NCI-H345 (cell line): ENCODE measurements at regions not wholly inside any gene's neighbourhood (a gene's known extent, or its start where the extent isn't known, plus 50 kb on each side); places are given as distances from the start of the nearest gene placed in this dataset.
A peak's percentile ranks its signal among the peaks of the same experiment; 100 is the strongest.
"Not testable (repeated sequence)": the region's sequence is repeated elsewhere in the genome, so short reads cannot be mapped to it uniquely, and the experiment has no call there.

Source experiments
- DNase-seq: peaks from one replicate; lab custom pipeline; 2025; lab: John Stamatoyannopoulos, UW

DNA sequence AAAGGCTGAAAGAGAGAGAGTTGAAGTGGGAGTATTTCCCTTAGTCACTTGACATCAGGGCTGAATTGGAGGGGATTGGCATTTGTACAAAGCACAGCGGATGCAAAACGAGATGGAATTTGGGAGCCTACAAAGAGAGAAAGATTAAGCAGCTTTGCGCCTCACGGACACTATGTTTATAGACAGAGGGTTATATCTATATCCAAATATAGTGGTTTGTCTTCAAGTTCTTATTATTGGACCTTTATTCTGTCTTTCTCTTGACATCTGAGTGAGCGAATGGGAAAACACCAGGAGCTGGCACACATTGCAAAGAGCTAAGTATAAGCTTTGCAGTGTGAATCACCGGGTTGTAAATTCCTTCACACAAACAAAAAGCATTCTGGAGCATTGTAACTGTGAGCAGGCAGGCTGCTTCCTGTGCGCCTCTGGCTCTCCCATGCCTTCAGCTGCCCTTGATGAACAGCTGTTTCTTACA lies 500.2 kb downstream of the STIM2 start:
- DNase-seq: no peak

DNA sequence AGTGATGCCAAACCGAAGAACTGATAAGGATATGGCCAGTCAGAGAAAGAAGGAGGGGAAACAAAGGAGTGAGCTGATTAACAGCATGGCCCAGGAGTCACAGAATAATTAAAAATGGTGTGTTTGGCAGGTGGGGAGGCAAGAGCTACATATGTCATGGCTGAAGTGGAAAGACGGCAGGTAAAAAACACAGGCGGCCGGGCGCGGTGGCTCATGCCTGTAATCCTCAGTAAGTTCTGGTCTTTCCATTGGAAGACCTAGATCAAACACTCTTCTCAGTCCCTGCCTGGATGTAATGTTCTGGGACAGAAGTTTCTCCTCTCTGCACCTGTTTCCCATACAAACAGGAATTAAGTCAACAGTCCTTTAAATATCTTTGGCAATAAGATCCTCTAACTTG lies 503.9 kb downstream of the STIM2 start:
- no peak for DNase-seq

DNA sequence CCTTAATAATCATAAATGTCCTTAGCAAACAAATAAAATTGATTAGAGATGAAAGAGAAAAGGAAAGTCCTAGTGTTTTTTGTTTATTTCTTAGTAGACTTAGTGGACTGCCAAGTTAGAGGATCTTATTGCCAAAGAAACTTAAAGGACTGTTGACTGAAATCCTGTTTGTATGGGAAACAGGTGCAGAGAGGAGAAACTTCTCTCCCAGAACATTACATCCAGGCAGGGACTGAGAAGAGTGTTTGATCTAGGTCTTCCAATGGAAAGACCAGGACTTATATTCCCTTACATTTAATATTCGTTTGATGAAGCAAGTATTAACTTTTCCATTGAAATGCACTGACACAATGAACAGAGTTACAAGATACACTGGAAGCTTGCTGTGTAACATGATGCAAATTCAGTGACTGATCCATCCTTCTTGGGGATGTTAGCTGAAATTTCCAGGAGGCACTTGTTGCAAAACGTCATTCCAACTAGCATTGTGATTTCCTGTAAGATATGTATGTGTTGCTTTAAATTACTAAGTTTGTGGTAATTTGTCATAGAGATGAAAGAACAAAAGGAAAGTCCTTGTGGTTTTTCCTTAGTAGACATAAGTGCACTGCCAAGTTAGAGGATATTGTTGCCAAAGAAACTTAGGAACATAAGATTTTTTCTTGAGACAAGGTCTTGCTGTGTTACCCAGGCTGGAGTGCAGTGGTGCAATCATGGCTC lies 505.6 kb downstream of the STIM2 start:
- no peak for DNase-seq

DNA sequence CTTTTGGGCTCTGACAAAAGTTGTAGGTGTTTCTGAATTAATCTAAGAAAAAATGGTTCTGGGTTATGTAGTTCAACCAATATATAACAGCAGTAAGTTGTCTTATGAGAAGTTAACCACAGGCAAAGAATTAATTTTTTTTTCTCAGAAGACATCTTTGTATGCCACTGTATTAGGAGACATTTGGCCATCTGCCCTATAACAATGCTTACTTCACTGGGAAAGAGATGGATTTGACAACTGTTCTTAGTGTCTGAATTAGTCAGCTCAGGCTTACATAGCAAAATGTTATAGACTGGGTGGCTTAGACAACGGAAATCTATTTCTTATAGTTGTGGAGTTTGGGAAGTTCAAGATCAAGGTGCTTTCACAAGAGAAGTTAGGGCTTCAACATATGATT lies 508.1 kb downstream of the STIM2 start:
- no peak for DNase-seq

DNA sequence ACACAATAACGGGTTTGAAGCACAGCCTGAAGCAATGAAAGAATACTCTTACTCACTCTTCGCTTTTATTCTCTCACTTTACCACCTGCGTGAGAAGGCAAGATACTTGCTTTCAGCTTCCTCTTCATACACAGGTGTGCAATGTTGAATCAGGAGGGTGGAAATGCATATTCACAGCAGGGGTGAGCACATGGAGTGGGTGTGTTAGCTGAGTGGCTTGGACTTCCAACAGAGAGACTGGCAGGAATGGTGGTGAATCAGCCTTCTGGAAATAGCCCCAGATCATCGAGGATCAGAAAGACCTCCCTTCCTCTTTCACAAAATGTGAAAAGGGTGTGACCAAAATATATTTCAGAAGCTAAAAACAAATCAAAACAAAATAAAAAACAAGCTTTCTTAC lies 521.2 kb downstream of the STIM2 start:
- peak; percentile 78 for DNase-seq

DNA sequence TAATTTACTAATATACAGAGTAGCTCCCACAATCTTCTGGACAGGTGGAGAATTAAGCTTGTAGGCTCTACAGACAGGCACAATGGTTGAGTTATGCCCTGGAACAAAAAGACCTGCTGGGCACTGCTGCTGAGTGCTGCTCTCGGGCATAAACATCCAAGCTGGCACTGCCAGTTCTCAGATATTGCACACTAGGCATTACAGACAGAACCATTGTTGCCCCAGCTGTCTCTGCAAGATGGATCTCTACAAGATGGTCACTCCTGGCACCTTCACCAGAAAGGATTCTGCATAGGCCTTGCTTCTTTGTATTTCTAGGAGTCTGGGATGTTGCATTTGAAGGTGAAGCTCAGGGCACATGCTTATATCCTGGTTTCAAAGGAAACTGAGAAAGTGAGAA lies 527.1 kb downstream of the STIM2 start:
- DNase-seq: peak; percentile 43

DNA sequence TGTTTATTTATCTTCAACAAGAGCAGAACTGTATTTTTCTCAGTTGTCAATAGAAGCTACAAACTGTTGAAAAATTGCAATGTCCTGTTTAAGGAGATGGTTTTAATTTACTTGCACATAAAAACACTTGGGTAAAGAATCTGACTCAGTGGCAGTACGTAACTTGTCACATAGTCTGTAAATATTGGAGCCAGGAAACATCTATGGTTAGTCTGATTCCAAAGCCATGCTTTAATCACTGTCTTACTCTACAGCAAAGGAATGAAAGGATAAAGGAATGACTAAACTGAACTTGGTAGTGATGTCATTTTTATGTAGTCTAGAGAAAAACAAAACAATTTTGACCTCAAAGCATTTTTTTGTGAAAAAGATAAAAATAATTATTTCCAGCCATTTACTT lies 537.2 kb downstream of the STIM2 start:
- DNase-seq: no peak

DNA sequence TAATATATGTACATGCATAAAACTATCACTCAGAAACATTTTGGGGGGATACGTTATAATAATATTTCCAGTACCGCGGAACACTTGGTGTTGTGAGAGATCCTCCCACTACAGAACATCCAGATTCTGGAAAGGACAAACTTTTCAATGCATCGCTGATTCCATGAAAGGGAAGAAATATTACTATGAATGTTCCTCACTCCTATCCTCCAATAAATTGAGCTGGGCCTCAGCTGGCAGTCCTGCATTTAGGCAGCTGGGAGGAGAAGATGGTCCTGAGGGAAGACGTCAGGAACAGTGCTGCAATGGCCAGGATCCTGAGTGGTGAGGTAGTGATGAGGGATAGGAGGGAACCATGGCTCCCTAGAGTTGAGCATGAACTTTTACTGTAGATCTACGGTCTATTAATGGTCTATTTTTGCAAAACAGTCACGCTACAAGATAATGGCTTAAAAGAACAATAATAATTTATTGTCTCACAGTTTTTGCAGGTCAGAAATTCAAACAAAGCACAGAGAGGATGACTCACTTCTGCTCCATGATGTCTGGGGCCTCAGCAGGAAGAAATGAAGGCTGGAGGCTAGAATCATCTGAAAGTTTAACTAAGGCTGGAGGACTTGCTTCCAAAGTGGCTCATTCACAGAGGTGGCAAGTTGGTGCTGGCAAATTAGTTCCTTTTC lies 538.1 kb downstream of the STIM2 start:
- no peak for DNase-seq

DNA sequence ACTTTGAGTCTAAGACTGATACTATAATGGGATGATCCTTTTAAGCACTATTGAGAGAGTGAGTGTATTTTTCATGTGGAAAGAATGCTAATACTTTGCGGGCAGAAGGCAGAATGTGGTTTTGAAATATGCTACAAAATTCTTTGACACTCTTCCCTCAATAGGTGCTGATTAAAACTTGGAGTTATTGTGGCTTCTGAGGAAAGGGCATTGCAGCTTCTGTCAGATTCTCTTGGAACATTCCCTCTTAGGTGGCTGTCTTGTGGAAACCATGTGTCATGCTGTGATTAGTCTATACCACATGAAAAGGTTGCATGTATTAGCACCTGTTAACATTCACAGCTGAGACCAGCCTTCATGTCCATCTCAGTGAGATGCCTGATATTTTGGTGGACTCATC lies 547.0 kb downstream of the STIM2 start:
- no peak for DNase-seq

DNA sequence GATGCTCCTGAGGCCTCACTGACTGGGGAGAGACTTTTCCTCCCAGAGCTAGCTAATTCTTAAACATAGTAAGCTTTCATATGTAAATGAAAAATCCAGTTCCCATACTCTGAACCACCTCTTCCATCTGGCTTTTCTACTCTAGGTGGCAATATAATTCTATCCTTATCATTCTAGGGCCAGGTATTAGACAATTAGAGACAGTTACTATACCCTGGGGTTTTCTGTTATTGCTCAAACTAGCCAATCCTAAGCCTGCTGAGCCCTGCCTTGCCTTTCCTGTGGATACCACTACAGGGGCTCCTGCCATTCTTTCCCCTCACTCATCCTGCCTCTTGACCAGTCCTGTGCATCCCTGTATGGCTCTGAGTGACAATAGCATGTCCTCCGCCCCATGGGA lies 552.0 kb downstream of the STIM2 start:
- DNase-seq: no peak

DNA sequence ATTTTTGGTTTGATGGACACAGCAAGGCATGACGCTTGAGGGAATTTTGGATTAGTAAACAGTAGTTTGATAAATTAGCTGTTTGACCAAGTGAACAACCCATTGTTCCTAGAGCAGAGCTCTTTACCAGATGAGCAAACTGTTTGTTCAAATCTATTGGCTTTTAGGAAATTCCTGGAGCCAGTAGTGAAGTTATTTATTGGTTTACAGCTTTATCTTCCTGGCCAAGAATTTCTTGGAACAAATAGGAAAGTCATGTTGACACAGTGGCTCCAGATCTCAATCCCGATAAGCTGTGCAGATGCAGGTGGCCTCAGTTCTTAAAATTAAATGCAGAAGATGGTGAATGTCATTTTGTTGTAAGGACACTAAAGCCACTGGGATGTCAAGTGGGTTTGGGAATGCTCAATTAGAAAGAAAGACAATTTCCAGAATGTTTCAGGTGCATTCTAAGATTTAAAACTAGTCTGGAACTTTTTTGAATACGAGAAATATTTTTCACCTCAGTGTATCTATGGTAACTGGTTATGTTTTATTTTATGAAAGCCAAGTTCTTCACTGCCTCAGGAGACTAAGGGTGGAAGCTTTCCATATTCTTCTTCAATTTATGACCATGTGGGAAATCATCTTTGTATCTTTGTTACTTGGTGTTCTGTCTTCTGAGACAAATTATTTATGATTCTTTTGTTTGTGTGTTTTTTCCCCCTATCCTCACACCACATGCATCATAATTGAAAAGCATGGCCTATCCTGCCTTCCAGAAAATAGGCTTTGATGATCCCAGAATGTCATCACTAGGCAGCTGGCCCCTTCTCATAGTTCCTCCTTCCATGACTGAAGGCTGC lies 554.5 kb downstream of the STIM2 start:
- no peak for DNase-seq

DNA sequence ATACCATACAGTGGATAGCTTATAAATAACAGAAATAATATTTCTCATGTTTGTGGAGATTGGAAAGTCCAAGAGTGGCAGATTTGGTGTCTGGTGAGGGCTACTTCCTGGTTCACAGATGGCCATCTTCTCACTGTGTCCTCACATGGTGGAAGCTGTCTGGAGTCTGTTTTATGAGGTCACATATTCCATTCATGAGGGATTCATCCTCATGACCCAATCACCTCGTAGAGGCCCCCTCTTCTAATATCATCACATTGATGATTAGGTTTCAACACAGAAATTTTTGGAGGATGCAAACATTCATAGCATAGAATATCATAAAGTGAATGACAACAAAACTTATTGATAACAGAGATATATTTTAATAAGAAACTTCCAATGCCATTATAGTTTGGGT lies 568.0 kb downstream of the STIM2 start:
- DNase-seq: no peak

DNA sequence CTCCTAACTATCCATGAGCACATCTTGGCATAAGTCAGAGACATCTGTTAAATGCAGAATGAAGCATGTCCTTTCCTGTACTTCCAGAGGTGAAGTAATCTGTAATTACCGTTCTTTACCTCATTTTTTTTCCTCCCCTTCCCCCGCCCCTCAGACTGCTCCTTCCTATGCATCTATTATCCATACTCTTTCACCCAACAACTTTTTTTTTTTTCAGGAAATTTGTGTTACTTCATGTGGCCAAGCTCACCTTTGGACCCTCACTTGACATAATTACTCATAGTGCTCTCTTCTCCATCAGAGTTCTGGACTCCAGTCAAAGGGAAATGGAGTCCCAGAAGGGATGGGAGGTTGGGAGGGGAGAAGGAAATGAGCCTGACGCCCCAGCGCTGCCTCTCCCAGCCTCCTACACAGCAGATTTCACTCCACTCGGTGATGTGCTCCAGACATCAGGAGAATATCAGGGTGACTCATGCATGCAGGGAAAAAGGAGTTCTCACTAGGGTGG lies 568.8 kb downstream of the STIM2 start:
- no peak for DNase-seq

DNA sequence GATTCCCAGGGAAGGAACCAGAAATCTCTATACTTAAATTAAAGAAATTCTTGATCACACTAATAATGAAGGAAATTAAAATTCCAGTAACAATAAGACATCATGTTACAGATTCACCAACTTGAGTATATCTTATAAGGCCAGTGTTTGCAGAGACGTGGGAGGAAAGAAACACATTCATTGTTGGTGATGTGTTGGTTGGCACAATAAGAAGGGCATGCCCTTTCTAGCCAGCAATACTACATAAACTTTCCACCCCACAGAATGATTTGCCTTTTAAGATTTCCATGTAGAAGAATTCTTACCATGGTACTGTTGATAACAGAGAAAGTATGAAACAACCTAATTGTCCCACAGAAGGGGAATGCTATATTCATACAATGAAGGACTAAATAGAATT lies 581.5 kb downstream of the STIM2 start:
- no peak for DNase-seq

DNA sequence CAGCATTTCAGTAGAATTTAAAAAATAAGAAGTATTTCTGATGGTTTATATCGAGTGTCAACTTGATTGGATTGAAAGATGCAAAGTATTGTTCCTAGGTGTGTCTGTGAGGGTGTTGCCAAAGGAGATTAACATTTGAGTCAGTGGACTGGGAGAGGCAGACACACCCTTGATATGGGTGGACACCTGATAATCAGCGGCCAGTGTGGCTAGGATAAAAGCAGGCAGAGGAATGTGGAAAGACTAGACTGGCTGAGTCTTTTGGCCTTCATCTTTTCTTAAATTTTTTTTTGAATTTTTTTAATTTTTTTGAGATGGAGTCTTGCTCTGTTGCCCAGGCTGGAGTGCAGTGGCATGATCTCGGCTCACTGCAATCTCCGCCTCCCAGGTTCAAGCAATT lies 582.0 kb downstream of the STIM2 start:
- DNase-seq: not testable (repeated sequence)

DNA sequence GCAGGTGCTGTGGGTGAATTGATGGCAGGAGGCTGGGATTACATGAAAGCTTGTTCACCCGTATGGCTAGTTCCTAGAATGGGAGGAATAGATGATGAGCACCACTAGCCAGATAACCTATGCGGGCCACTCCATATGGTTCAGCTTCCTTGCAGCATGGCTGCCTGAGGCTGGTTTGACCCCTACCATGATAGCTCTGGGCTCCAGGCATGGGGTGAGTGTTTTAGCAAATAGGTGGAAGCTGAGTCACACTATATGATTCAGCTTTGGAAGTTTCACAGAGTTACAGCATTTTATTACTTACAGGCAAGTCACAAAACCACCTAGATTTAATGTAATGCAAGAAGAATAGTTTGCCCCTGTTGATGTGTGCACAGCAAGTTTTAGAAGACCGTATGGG lies 603.2 kb downstream of the STIM2 start:
- no peak for DNase-seq

DNA sequence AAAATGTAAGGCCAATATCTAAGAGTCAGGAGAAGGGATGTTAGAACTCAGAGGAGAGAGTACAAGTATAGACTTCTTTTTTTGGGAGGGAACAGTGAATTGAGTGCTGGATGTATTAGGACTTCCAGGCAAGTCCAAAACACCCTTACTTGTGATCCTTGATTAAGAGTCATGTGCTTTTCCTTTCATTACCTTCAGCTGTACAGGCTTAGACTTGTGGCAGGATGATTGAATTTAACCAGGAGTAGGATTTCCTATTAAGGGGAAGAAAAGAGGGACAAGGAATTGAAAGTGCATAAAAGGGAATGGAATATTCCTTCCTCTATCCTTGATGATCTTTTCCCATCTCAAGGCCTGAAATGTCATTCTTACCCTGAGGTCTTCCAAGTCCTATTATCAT lies 606.7 kb downstream of the STIM2 start:
- no peak for DNase-seq

DNA sequence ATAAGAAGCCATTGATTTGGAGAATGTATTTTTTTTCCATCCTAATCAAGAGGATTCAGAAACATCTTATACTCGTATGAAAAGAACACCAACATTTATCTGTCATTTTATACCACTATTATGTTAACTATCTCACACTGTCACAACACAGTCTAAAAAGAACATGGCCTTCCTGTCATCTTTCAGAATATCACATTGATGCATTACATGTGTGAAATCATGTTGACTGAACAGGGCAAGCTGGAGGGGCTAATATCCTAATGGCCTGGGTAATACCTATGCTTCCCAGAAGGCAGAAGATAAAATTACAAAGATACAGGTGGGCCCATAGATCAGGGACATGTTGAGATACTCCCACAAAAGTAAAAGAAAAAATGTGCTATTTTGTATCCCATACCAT lies 611.7 kb downstream of the STIM2 start:
- DNase-seq: no peak

DNA sequence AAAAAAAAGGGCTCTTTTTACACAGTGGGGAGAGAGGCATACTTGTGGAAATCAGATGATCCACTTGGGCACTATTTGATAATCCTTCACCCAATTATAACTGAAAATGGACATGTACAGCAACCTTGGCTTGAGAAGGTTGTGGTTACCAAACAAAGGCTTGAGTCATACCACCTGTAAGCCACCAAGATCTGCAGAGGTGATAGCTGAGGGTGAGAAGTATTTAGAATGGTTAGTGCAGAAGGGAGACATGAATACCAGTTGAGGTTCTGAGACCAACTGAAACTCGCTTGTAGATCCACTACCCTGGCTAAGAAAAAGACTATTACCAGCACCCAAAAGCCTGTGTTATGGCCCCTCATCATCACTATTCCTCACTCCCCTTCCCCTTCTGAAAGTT lies 614.0 kb downstream of the STIM2 start:
- DNase-seq: no peak

DNA sequence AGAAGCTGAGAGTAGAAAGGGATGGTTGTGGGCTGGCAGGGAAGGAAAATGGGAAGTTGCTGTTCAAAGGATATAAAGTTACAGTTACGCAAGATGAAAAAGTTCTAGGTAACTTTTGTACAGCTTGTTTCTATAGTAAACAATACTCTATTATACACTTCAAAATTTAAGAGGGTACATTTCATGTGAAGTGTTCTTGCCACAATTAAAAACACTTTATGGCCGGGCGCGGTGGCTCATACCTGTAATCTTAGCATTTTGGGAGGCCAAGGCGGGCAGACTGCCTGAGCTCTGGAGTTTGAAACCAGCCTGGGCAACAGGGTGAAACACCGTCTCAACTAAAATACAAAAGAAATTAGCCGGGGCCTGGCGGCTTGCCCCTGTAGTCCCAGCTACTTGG lies 623.6 kb downstream of the STIM2 start:
- DNase-seq: no peak

DNA sequence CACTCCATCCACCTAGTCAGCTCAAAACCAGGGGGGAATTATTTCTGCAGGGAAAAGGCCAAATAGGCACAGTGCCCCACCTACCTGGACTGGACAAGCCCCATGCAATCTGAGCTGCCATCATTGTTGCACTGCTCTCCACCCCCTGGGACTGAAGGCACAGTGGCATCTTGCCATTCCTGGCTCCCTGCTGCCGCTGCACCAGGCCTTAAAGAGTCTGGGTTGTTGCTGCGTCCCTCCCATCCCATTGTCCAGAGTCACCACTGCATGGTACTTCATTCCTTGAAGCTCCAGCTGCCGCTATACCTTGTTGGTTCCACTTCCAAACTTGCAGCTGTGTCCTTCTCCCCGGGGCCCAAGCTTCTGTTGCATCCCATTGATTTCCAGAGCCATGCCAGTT lies 629.7 kb downstream of the STIM2 start:
- DNase-seq: no peak

DNA sequence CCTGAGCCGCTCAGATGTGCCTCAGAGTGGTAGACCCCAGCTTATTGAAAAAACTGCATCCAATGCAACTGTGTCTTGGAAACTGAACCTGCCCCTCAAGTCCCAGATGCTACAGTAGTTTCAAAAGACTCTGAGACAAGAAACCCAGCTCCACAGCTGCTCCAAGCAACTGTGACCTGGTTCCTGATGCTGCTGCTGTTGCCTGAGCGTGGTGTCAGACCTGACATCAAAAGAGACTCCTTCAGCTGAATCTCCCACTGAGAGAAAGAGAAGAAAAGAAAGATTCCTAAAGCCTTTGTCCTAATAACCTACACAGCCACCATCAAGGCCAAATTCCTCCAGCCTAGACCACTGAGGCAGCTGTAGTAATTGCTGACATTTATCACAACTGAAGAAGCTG lies 630.1 kb downstream of the STIM2 start:
- no peak for DNase-seq

DNA sequence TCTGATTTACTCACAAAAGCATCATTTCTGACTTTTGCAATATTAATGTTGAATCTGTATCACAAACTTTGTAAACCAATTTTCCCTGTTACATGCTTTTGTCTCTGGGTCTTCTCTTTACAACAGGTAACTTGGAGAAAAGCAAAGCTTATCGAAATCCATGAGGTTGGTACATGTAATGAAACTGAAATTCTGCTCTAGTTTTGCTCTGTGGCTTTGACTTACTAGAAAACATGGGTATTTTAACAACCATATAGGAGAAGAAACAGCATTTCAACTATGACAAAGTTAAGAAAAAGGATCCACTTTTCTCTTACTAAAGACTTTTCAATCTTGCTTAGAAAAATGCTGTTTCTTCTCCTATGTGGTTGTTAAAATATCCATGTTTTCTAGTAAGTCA lies 645.8 kb downstream of the STIM2 start:
- no peak for DNase-seq
